Tibial artery (tissue), 4 donors: ENCODE measurements at regions not wholly inside any gene's neighbourhood (a gene's known extent, or its start where the extent isn't known, plus 50 kb on each side); places are given as distances from the start of the nearest gene placed in this dataset.

ENCODE experiments used
- DNase-seq, 2 donors: peaks; one replicate each; pipeline ENCODE4 v3.0.0-alpha.2; 2019
- H3K27ac ChIP-seq, 2 donors: fragments of 200-600 bp; sonication (generic) in 1 of 2; 1 replicate in 1 of 2; 2 replicates in 1 of 2; pipeline ENCODE4 v1.5.1; 2018 to 2019; ENCODE audit warnings: mild to moderate bottlenecking in 1 of 2
- H3K27me3 ChIP-seq, 2 donors: fragments of 200-600 bp; sonication (generic) in 1 of 2; one replicate each; pipeline versions ENCODE4 v1.5.1 to v1.6.0; 2016 to 2019
- H3K36me3 ChIP-seq, 3 donors: fragments of 200-600 bp; sonication (generic) in 2 of 3; one replicate each; pipeline ENCODE4 v1.5.1; 2016 to 2019; ENCODE audit warnings: mild to moderate bottlenecking in 2 of 3
- H3K4me1 ChIP-seq, 4 donors: fragments of 200-600 bp; sonication (generic) in 2 of 4; 1 replicate in 3 of 4; 2 replicates in 1 of 4; pipeline ENCODE4 v1.5.1; 2016 to 2019
- H3K4me3 ChIP-seq, 2 donors: fragments of 200-600 bp; sonication (generic) in 1 of 2; 1 replicate in 1 of 2; 2 replicates in 1 of 2; pipeline ENCODE4 v1.5.1; 2018 to 2019; ENCODE audit warnings: mild to moderate bottlenecking in 2 of 2
- H3K9me3 ChIP-seq, 3 donors: fragments of 200-600 bp; sonication (generic) in 1 of 3; one replicate each; pipeline ENCODE4 v1.5.1; 2016 to 2019
- CTCF ChIP-seq, 2 experiments: fragments of 200-600 bp in 1 of 2; fragments of 450-650 bp in 1 of 2; IDR thresholded peaks; one replicate each; pipeline ENCODE4 v1.5.1; 2017 to 2019; ENCODE audit warnings: antibody characterized with exemption in 2 of 2, mild to moderate bottlenecking in 1 of 2, moderate library complexity in 1 of 2
- intact Hi-C: fragments of 100-400 bp; cut with DNase I; formaldehyde crosslinking; loops from one replicate; pipeline ENCODE4 v1.15.0; 2023; ENCODE audit warnings: low total_unique reads

GRCh38 chr2:210915912-210916311 lies 359.5 kb downstream of the CPS1 start:
- Histone ChIP-seq H3K27me3 (no peaks in the 10 kb centered on the region), H3K27ac (no peak overlapping the region), H3K36me3 (no peaks in the 10 kb centered on the region), H3K9me3 (no peaks in the 10 kb centered on the region), H3K4me1 (no peaks in the 10 kb centered on the region), H3K4me3 (no peak overlapping the region)
- intact Hi-C loops: no loop called here
- TF ChIP-seq CTCF (IDR thresholded peaks at IDR 0.05): no peak
- no peak for DNase-seq

DNA sequence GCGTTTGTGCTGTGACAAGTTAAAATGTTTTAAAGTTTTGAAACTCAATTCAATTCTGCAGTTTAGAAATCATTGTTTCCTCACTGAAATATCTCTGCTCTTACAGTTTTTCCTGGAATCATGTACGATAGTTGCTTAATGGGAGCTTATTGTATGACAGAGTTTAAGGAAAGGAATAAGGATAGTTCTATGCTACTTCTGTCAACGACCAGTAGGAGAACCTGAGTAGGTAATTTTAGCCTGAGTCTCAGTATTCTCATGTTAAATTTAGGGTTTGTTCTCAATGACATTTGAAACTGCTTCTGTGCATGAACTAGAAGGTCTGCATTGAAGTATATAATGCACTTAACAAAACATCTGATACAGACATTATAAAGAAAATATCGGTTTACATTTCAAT lies 361.1 kb downstream of the CPS1 start:
- no peak overlapping the region for H3K27ac ChIP-seq
- no peaks in the 10 kb centered on the region for H3K4me1 ChIP-seq
- H3K36me3 ChIP-seq: no peaks in the 10 kb centered on the region
- H3K4me3 ChIP-seq: no peak overlapping the region
- intact Hi-C loops: no loop called here
- no peaks in the 10 kb centered on the region for H3K9me3 ChIP-seq
- no peak for TF ChIP-seq CTCF (IDR thresholded peaks at IDR 0.05)
- no peaks in the 10 kb centered on the region for H3K27me3 ChIP-seq
- DNase-seq: no peak

GRCh38 chr2:210919128-210919527 lies 362.7 kb downstream of the CPS1 start:
- intact Hi-C loops: no loop called here
- Histone ChIP-seq H3K36me3 (no peaks in the 10 kb centered on the region), H3K27me3 (no peaks in the 10 kb centered on the region), H3K4me3 (no peak overlapping the region), H3K4me1 (no peaks in the 10 kb centered on the region), H3K27ac (no peak overlapping the region), H3K9me3 (no peaks in the 10 kb centered on the region)
- TF ChIP-seq CTCF (IDR thresholded peaks at IDR 0.05): no peak
- no peak for DNase-seq

- intact Hi-C loops: no loop called here
- no peaks in the 10 kb centered on the region for H3K36me3 ChIP-seq
- TF ChIP-seq CTCF (IDR thresholded peaks at IDR 0.05): no peak
Measured at GRCh38 chr2:210922419-210922818, 366.0 kb downstream of the CPS1 start.

GRCh38 chr2:210928714-210929113 lies 372.3 kb downstream of the CPS1 start:
- Histone ChIP-seq H3K27me3 (no peaks in the 10 kb centered on the region), H3K4me1 (no peaks in the 10 kb centered on the region), H3K27ac (no peak overlapping the region), H3K9me3 (no peaks in the 10 kb centered on the region), H3K36me3 (no peaks in the 10 kb centered on the region), H3K4me3 (no peak overlapping the region)
- intact Hi-C loops: no loop called here
- no peak for TF ChIP-seq CTCF (IDR thresholded peaks at IDR 0.05)
- DNase-seq: no peak

More at GRCh38 chr2:210922419-210922818, 366.0 kb downstream of the CPS1 start:
- no peak overlapping the region for H3K27ac ChIP-seq
- H3K27me3 ChIP-seq: no peaks in the 10 kb centered on the region
- DNase-seq: no peak
- H3K4me3 ChIP-seq: no peak overlapping the region
- H3K4me1 ChIP-seq: no peaks in the 10 kb centered on the region
- H3K9me3 ChIP-seq: no peaks in the 10 kb centered on the region

GRCh38 chr2:210938228-210938627 lies 381.8 kb downstream of the CPS1 start:
- Histone ChIP-seq H3K4me1 (no peaks in the 10 kb centered on the region), H3K4me3 (no peak overlapping the region), H3K9me3 (no peaks in the 10 kb centered on the region), H3K36me3 (no peaks in the 10 kb centered on the region), H3K27ac (no peak overlapping the region), H3K27me3 (no peaks in the 10 kb centered on the region)
- intact Hi-C loops: no loop called here
- DNase-seq: no peak
- no peak for TF ChIP-seq CTCF (IDR thresholded peaks at IDR 0.05)
